PC-9 (cell line): ENCODE measurements at regions not wholly inside any gene's neighbourhood (a gene's known extent, or its start where the extent isn't known, plus 50 kb on each side); places are given as distances from the start of the nearest gene placed in this dataset.

Source experiments
- BruUV-seq: library from RNA; stranded (reverse); fragments of 400-500 nt; replicated peaks from 2 replicates; lab custom pipeline; 2021; lab: Mats Ljungman, UMichigan
- CTCF ChIA-PET: fragments of 300-600 bp; sonication (Branson Sonifier 250); formaldehyde crosslinking; loops from one replicate; lab custom pipeline; 2022; ENCODE audit warnings: antibody characterized with exemption; lab: Charles Lee
- POLR2A ChIA-PET: fragments of 300-600 bp; sonication (Branson Sonifier 250); formaldehyde crosslinking; loops from one replicate; lab custom pipeline; 2022; ENCODE audit warnings: antibody characterized with exemption; ENCODE audit not compliant: unreplicated experiment; lab: Charles Lee
- DNase-seq, 2 experiments: peaks; one replicate each; pipeline versions ENCODE4 v3.0.0 to v3.0.0-alpha.2; 2015 to 2022; ENCODE audit warnings: mixed read lengths in 1 of 2
- H2AFZ ChIP-seq: fragments of 200-600 bp; sonication (generic); 2 replicates; pipeline ENCODE4 v1.8.1; 2017; ENCODE audit warnings: antibody characterized with exemption
- H3F3A ChIP-seq: fragments of 200-600 bp; sonication (generic); 2 replicates; pipeline ENCODE4 v1.8.1; 2017; ENCODE audit warnings: antibody characterized with exemption, mild to moderate bottlenecking, low read depth; ENCODE audit not compliant: insufficient read depth
- H3K27ac ChIP-seq: fragments of 200-600 bp; sonication (generic); 2 replicates; pipeline ENCODE4 v1.6.1; 2016; ENCODE audit warnings: mixed run types
- H3K27me3 ChIP-seq: fragments of 200-600 bp; sonication (generic); 2 replicates; pipeline ENCODE4 v1.6.1; 2016; ENCODE audit warnings: low read depth, mixed run types; ENCODE audit not compliant: insufficient read depth
- H3K36me3 ChIP-seq: fragments of 200-600 bp; sonication (generic); 2 replicates; pipeline ENCODE4 v1.6.1; 2016; ENCODE audit warnings: low read depth, mixed run types
- H3K4me1 ChIP-seq: fragments of 200-600 bp; sonication (generic); replicated peaks from 2 replicates; pipeline ENCODE4 v1.6.1; 2016; ENCODE audit warnings: mixed run types; ENCODE audit not compliant: insufficient read depth
- H3K4me2 ChIP-seq: fragments of 200-600 bp; sonication (generic); 2 replicates; pipeline ENCODE4 v1.6.1; 2017; ENCODE audit warnings: mixed run types
- H3K4me3 ChIP-seq: fragments of 200-600 bp; sonication (generic); 2 replicates; pipeline ENCODE4 v1.6.1; 2016; ENCODE audit warnings: mixed run types
- H3K79me2 ChIP-seq: fragments of 200-600 bp; sonication (generic); 2 replicates; pipeline ENCODE4 v1.6.1; 2017; ENCODE audit warnings: low read depth, mixed run types
- H3K9me2 ChIP-seq: fragments of 200-600 bp; sonication (generic); 2 replicates; pipeline ENCODE4 v1.8.1; 2017; ENCODE audit warnings: mild to moderate bottlenecking; ENCODE audit not compliant: insufficient read depth
- H3K9me3 ChIP-seq: fragments of 200-600 bp; sonication (generic); 2 replicates; pipeline ENCODE4 v1.8.1; 2016; ENCODE audit warnings: low read depth; ENCODE audit not compliant: insufficient read depth
- H4K20me1 ChIP-seq: fragments of 200-600 bp; sonication (generic); 2 replicates; pipeline ENCODE4 v1.8.1; 2017; ENCODE audit not compliant: insufficient read depth
- CTCF ChIP-seq: fragments of 200-600 bp; sonication (generic); conservative IDR thresholded peaks from 2 replicates; pipeline ENCODE4 v1.6.1; 2017; ENCODE audit warnings: mixed run types, antibody characterized with exemption, mild to moderate bottlenecking, moderate library complexity
- EZH2 ChIP-seq: fragments of 200-600 bp; sonication (generic); IDR thresholded peaks from 2 replicates; pipeline ENCODE4 v1.8.0; 2017; ENCODE audit warnings: antibody characterized with exemption, low read depth
- intact Hi-C: fragments of 100-400 bp; cut with micrococcal nuclease; formaldehyde crosslinking; loops from one replicate; pipeline ENCODE4 v1.10.0; 2022; ENCODE audit not compliant: unreplicated experiment

- Histone ChIP-seq H3K27ac (no peak overlapping the region), H3F3A (peaks cover 15% of the 10 kb centered on the region; the same call in 1 of the 2 replicates), H3K4me1 (peaks cover 15% of the 10 kb centered on the region), H3K36me3 (no peaks in the 10 kb centered on the region), H2AFZ (no peak overlapping the region), H3K9me2 (no peaks in the 10 kb centered on the region), H3K4me3 (no peak overlapping the region), H3K4me2 (no peak overlapping the region), H3K9me3 (no peaks in the 10 kb centered on the region), H4K20me1 (no peaks in the 10 kb centered on the region), H3K27me3 (no peaks in the 10 kb centered on the region), H3K79me2 (no peaks in the 10 kb centered on the region)
- POLR2A ChIA-PET = no interaction called here
- intact Hi-C loops = no loop called here
- CTCF ChIA-PET = no interaction called here
- TF ChIP-seq CTCF = no peak
- no peak for TF ChIP-seq EZH2
- BruUV-seq = no TSS peak
- DNase-seq = no peak
Observed at GRCh38 chrX:150197388-150197787, 165.7 kb upstream of the MAMLD1 start.

GRCh38 chrX:150198776-150199175 is 164.3 kb upstream of the MAMLD1 start:
- Histone ChIP-seq H3K36me3 (no peaks in the 10 kb centered on the region), H3K4me2 (no peak overlapping the region), H3F3A (peaks cover 15% of the 10 kb centered on the region; the same call in 1 of the 2 replicates), H3K4me3 (no peak overlapping the region), H3K27me3 (no peaks in the 10 kb centered on the region), H3K9me2 (no peaks in the 10 kb centered on the region), H3K4me1 (peaks cover 15% of the 10 kb centered on the region), H3K9me3 (no peaks in the 10 kb centered on the region), H3K27ac (no peak overlapping the region), H4K20me1 (no peaks in the 10 kb centered on the region), H2AFZ (no peak overlapping the region), H3K79me2 (no peaks in the 10 kb centered on the region)
- CTCF ChIA-PET = no interaction called here
- intact Hi-C loops = no loop called here
- TF ChIP-seq EZH2 (no peak), CTCF (no peak)
- no peak for DNase-seq
- no TSS peak for BruUV-seq
- POLR2A ChIA-PET = no interaction called here

DNA sequence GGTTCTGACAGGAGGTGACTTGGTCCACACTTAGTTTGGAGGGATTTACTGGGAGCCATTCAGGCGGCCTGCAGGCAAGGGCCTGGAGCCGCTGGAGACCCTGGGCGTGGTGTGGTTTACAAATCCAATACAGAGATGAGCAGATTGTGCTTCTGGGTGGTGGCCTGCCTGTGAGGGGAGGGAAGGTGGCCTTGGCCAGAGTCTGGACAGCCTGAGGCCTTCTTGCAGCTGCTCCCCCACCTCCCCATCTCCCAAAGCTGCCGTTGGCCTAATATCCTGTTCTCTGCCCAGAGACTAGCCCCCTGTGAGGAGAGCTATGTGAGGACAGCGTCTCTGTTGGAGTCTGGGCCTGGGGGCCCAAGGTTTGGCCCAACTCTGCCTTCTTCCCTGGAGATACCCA is 163.9 kb upstream of the MAMLD1 start:
- no peak for DNase-seq
- ChIA-PET CTCF (no interaction called here), POLR2A (no interaction called here)
- H3K27me3 ChIP-seq = no peaks in the 10 kb centered on the region
- no peak overlapping the region for H2AFZ ChIP-seq
- H3K9me3 ChIP-seq = no peaks in the 10 kb centered on the region
- no peak overlapping the region for H3K4me2 ChIP-seq
- no peak overlapping the region for H3K27ac ChIP-seq
- H3K36me3 ChIP-seq = no peaks in the 10 kb centered on the region
- BruUV-seq = no TSS peak
- TF ChIP-seq EZH2 (no peak), CTCF (no peak)
- intact Hi-C loops = no loop called here
- H3K4me3 ChIP-seq = no peak overlapping the region
- H3K9me2 ChIP-seq = no peaks in the 10 kb centered on the region
- H3K79me2 ChIP-seq = no peaks in the 10 kb centered on the region
- peaks cover 15% of the 10 kb centered on the region; the same call in 1 of the 2 replicates for H3F3A ChIP-seq
- H4K20me1 ChIP-seq = no peaks in the 10 kb centered on the region
- H3K4me1 ChIP-seq = peaks cover 15% of the 10 kb centered on the region
